AG20443 (cell line): ENCODE measurements at regions not wholly inside any gene's neighbourhood (a gene's known extent, or its start where the extent isn't known, plus 50 kb on each side); places are given as distances from the start of the nearest gene placed in this dataset.

Experiments used
- DNase-seq: peaks from one replicate; pipeline ENCODE4 v3.0.0; 2012; ENCODE audit warnings: low spot score, mixed read lengths

DNA sequence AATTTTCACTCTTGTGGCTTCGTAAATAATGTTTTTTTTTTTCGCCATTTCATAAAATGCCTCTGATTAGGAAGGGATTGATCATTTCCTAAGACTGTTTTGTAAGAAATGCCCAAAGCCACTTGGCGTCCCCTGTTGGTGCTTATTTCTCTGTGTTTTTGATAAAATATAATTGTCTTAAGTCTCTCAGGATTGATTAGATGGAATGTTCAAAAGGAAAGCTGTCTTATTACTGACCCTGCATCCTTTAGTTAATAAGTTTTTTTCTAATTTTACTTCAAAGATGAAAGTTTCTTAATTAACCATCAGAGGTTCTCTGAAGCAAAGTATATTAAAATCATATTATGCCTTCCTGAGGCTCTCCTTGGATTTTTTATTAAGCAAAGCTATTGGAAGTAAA, 624.3 kb upstream of the TENM4 start:
- no peak for DNase-seq

DNA sequence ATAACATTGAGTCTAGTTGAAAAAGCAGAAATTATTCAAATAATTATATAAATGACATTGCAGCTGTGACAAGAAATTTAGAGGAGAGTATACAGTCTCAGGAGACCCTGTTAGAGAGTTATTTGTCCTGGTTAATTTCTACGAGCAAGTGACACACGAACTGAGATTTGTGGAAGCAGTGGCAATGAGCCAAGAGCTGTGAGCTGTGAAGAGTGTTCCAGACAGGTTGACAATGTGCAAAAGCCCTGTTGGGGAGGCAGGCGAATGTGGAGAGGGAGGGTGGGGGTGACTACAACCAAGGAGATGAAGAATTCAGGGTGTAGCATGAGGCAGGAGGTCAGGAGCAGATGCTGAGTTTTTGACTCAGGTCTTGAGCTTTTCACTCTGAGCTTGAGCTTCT, 620.2 kb upstream of the TENM4 start:
- no peak for DNase-seq

DNA sequence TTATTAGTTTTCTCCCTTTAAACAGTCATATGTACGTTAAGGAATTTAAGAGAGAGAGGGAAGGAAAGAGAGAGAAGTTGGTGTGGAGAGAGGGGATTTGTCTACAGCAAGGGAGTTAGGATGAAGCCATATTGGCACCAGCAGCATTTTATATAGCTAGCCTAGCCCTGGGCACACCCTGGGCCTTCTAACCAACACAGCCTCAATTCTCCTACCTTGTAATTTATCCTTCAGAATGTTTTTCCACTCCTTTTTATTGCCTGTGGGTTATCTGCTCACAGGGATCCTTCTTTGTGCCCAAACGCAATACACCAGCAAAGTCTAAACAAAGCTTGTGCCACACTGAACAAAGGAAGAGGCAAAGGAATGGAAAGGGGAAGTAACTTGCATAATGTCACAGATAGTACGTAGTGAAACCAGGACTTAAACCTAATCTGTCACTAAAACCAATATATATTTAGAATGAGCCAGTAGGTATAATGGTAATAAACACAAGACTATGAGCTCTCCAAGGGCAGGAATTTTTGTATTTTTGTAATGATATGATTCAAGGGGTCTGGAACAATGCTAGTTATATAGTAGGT, 613.8 kb upstream of the TENM4 start:
- no peak for DNase-seq

DNA sequence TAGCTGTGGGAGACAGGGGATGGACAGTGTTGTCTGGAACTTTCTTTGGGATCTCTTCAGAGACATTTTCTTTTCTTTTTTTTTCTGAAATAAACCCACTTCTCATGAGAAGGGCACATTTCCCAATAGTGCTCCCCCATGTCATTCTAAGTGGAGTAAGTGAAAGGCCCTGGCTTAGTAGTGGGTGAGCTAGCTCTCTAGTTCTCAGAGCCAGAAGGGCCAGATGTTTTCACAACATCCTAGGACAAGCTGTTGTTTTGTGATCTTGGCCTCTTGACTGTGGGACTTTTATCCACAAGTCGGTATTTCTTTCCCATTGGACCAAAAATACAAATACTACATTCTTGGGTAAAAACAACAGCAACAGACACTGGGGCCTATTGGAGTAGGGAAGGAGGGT, 607.7 kb upstream of the TENM4 start:
- DNase-seq, result no peak

DNA sequence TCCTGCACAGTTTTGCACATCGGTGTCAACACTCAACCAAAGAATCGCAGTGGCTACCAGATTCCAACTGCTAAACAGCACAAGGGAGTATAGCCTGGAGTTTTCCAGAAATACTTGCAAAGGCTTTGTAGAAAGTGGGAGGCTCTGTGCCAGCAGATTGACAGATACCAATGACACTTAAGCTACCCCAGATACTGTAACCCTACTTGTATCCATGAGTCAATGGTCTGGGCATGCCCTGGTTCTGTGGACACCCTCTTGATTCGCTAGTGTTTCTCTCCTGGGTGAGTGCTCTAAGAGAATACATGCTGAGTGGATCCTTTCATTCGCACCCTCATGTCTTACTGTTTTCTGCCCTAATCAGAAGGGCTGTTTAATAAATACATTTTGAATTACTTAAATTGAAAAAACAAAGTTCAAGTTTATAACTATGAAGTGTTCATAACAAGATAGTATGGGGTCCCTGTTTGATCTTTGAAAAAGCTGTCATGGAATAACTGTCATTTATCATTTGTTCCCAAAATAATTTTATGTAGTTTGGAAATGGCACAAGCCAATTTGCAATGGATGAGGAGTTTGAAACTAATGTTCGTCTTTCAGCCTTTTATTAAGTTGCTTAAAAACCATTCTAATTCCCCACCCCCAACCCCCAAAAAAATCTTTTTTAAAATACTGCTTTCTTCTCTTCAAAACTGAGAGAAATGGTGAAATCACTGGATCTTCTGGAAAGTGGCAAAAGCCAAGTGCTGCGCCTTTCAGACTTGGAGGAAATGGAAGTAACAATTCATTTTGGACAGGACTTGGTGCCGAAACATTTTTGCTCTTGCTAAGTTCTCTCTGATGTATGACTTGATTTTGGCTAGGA, 600.5 kb upstream of the TENM4 start:
- no peak for DNase-seq

DNA sequence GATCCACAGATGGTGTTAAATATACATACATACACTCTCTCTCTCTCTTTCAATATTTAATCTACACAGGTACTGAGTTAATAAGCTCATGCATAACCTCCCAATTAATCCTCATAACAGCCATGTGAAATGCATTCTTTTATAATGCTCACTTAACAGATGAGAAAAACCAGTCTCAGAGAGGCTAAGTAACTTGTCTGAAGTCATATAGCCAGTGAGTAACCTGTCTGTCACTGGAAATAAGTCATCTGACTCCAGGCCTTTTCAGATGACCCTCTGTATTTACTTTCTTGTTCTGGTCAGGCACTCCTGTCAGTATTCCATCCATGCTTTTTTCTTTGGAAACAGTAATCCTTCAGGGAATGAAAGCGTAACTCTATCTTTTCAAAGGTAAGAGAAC, 594.0 kb upstream of the TENM4 start:
- DNase-seq, result no peak

DNA sequence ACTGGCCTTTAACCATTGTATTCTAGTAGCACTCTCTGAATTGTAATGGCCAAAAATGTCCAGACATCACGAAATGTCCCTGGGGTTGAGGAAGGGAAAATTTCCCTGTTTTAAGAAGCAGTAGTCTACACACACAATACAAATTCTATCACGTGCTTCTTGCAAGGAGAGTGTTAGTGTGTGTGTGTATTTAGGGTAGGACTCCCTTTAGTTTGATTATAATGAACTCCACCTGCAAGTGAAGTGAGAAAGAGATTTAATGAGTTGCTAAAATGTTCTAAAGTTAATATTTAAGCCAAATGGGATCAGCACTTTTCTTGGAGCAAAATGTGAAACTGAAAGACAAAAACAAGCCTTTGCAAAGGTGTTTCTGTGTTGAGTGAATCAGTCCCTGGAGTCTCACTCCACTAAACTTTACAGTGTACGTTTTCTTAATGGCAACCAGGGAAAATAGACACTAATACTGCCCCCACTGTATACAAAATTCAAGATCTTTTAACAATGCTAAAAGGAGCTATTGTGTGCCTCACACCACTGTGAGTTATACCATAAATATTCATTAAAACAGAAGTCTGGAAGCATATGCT, 590.3 kb upstream of the TENM4 start:
- DNase-seq, result no peak

DNA sequence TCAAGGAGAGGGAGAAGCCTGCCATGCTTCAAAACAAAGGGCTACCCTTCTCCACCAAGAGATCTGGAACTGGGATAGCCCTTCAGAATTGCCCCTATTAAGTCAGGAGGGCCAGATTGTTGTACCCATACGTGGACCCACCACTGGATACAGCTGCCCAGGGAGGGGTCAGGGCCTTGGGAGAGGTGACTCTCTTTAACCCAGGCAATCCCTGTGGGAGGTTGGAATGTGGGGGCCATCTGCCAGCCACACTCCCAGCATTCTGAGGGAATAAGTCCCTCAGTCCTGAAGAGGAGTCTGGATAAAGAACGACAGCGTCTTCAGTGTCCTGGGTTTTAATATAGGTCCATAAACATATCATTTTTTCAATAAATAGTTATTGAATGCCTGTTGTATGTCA, 588.2 kb upstream of the TENM4 start:
- no peak for DNase-seq

DNA sequence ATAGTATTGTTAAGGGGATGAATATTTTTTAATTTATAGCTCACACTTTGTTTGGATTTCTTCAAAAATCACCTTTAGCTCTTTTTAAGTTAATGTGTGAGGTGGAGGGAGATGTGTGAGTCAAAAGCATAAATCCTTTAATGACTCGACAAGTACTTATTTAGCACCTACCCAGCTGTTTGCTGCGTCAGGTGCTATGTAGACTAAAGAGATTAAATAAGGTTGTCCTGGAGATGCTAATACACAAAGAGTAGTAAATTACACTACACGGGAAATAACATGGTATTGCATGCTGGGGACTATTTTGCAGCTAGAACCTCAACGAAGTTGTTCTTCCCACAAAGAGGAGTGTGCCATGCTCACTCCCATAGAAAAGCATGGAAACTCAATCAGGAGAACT, 583.3 kb upstream of the TENM4 start:
- no peak for DNase-seq

DNA sequence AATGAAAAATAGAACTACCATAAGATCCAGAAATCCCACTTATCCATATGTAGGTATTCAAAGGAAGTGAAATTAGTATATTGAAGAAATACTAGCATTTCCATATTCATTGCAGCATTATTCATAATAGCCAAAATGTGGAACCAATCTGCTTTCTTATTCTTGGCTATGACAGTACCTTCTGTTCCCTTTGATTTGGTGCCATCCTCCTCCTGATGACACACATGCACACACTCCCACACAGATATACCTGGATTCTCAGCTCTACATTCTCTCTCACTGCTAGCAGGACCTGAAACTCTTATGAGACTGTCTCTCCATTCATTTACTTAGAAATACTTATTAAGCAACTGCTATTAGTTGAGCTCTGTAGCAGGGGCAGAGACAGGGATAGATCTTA, 582.6 kb upstream of the TENM4 start:
- DNase-seq, result no peak

DNA sequence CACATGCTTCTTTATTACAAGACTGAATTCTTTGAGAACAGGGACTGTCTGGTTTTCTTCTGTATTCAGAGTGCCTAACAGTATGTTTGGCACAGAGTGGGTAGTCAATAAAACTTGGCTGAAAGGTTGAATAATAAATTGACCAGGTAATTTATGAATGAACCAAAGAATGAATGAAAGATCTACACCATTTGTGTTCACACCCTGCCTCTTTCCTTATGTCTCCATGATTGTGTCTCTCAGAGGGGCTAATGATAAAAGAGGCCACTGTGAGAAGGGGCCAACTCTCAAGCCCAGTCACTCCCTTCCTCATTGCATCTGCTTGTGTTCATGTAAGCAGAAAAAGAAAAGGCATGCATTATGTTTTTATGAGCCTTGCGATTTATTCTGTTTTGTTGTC, 569.7 kb upstream of the TENM4 start:
- DNase-seq, result no peak

DNA sequence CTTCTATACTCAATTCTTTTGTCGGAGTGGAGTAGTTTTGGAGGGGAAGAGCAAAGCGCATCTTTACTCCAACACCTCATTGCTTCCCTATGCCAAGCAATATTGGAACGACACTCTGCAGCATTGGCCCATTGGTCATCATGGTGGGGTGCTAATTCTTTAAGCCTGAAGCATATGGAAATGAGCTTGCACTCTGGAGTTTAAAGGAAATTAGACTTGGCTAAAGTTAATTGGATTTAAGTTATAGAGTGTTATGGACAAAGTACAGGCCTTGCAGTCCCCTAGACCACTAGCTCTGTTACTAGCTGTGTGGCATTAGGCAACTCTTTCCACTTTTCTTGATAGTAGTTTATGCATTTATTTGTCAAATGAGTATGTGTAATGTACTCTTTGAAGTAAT, 568.3 kb upstream of the TENM4 start:
- no peak for DNase-seq

DNA sequence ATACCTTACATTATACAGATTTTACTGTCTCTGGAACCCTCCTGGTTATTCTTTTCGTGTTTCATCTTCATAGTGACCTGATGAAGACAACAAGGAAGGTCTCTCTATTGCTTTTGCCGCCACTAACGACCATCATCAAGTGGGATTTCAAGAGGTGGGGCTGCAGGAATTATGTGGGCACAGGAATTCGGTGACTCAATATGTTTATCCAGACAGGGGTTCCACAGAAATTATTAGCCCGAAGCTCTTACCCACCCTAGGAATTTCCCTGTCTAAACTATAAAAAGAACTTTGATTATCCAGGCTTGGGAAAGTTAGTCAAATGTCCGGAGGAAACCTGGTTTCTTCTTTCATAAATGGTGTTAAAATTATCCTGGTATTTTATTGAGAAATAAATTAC, 566.8 kb upstream of the TENM4 start:
- no peak for DNase-seq

DNA sequence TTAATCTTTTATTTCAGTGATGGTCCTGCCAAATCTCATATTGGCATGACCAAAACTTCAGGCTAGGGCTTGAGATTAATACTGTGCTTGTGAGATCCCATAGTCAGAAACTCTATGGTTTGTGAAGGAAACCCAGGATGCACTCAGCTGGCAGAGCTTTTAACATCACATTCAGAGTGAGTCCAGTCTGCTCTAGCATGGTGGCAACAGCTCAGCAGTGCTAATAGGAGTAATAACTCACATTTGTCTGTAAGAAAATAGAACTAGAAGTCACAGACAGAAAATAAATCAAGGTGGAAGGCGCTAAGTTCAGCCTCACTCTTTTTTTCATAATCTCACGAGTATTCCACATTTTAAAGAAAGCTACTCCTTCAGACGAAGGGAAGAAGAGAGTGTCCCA, 549.3 kb upstream of the TENM4 start:
- no peak for DNase-seq

DNA sequence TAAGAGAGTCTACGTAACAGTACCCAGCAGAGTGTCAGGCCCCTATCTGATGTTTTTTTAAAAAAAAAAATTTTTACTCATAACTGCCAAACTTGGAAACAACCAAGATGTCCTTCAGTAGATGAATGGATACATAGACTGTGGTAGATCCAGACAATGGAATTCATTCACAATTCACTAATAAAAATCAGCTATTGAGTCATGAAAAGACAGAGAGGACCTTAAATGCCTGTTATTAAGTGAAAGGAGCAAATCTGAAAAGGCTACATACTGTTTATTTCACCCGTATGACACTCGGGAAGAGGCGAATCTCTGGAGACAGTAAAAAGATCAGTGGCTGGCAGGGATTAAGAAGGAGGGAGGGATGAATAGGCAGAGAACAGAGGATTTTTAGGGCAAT, 541.4 kb upstream of the TENM4 start:
- no peak for DNase-seq

DNA sequence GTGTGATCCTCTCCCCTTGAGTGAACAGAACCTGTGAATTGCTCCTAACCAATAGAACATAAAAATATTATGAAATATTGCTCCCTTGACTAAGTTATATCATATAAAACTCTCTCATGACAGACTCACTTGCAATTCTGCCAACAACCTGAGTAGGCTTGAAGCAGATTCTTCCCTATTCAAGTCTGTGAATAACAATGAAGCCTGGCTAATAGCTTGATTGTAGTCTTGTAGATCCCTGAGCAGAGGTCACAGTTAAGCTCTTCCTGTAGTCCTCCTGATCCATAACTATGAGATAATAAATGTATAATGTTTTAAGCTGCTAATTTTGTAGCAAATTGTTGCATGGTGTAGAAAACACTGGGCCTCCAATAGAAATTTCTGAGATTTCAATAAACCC, 540.1 kb upstream of the TENM4 start:
- DNase-seq, result no peak

DNA sequence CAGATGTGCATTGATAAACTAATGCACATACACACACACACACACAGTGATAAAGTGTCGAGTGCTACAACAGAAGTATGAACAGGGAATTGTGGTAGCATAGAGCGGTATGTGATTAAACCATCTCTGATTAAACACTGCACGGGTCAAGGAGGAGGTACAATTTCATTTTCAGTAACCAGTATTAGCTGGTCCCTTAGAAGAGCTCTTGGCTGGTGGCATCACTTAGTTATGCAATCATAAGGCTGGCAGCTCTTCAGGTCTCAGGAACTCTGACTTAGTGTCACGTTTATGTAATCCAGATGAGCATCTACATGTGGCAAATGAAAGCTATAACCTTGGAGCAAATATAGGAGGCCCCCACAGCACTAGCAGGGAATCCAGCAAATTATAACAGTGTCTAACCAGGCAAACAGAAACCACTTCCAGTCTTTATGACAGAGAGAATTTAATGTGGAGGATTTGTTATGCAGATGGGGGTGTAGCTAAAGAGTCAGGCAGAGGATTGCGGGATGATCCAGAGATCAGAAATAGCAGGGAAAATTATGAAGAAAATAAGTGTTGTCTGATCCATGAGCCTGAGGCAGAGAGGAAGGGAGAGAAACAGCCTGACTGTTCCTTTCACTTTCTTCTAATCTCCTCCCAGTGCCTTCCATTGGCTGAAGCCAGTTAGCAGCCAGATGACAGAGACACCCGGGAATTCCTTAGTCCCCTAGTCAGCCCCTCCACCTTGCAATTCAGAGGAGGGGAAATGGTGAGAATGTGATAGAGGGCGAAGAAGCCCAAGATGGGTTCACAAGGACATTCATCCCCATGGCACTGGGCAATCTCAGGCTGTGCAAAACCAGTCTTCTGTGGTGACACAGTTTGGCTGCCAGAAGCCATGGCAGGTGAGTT, 533.1 kb upstream of the TENM4 start:
- DNase-seq, result peak; percentile 24

DNA sequence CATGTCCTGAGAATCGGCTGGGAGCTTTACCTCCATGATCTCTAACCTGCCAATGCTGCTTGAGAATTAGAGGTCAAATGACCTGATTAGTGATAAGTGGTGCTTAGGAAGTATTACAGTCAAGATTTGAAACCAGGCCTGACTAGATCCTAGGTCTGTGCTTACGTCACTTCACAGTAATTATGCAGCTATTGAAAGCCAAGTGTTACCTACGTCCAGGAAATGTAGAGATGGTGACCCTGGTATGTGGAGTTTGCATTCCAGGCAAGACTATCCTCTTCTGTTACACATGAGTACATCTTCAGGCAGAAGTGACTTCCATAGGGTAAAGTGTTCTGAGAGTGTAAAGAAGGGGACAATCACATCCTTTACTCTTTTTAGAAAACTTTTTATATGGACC, 530.4 kb upstream of the TENM4 start:
- no peak for DNase-seq

DNA sequence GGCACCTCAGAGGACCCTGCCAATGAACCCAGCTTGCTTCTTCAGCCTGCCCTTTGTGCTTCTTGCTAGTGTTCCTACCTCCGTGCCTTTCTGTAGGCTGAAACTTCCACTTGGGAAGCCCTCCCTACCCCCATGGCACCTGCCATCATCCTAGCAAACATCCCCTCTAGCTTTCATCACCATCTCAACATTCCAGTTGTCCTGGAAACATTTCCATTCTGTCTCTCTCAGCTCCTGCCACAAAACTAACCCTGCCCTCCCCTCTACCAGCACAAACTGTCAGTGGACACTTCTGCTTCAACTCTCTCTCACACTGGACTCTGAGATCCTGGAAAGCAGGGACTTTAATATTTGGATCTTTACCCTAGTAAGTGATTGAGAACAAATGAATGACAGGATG, 525.8 kb upstream of the TENM4 start:
- DNase-seq, result no peak

DNA sequence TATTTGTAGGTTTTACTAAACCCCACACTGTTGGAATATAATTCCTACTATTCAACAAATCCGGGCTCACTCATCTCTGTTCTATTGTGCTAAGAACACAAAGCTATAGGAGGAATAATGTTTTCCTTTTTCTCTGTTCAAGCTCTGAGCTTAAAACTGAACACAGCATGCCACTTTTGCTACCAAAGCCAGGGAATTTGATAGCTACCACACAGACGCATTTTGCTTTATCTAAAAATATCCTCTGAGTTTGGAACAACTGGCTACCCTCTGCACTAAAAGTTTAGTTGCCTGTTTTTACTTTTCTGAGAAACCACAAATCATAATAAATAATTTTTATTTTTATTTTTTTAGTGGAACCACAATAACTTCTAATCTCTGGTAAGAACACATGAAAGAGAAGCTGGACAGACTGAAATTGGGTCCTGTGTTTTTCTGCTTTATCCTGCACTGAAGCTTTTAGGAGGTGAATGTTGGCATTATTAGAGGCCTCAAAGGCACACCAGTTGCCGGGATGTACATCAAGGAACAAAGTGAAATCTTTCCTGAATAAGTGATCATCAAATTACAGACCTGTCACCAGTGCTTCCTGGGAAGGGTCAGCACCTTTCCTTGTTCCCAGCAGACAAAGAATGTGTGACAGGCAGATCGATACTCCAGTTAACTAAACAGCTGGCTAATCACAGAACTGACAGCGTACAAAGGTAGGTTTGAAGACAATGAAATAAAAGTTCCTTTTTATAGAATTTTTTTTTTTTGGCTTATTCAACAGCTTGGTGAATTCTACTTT, 523.2 kb upstream of the TENM4 start:
- no peak for DNase-seq

DNA sequence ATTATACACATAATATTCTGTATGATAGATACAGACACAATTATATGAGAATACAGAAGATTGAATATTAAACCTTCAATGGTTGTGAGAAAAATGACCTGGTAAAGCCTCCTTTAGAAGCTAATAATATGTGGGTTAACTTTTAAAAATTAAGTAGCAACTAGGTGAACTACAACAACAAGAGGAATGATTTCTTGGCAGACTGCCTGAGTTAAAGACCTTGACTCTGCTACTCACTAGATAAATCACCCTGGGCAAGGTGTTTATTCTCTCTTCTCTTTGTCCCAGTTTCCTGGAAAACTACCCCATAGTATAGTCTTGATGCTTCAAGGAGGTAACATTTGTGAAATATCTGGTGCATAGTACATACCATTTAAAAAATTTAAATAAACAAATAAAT, 519.6 kb upstream of the TENM4 start:
- no peak for DNase-seq

DNA sequence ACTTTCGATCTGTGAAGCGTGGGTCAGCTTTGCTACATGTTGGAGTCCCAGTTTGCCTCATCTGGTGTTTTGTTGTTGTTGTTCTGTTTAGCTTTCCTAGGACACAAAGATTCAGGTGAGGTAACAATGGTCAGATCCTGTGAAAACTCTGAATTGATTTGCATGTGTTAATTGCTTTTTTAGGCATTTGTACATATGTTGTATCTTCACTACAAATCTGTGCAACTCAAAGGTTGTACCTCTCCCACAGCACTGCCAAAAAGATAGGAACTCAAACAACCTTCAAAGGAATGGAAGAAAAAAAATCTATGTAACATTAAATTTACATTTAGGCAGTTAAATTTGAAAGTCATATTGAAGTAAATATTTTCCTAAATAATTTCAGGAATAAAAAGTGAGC, 518.5 kb upstream of the TENM4 start:
- no peak for DNase-seq
